Activated B cell treated with CpG ODN at 0.5 μM for 24 hours (primary cell): ENCODE measurements at regions not wholly inside any gene's neighbourhood (a gene's known extent, or its start where the extent isn't known, plus 50 kb on each side); places are given as distances from the start of the nearest gene placed in this dataset.
"Not testable (repeated sequence)": the region's sequence is repeated elsewhere in the genome, so short reads cannot be mapped to it uniquely, and the experiment has no call there.

Experiments used
- ATAC-seq: fragments of 200-7000 bp; cut with Tn5 transposase; one replicate; pipeline ENCODE4 v1.10.0; 2021; ENCODE audit warnings: low read depth, mild to moderate bottlenecking, moderate library complexity
- CTCF ChIA-PET: fragments of 350-600 bp; sonication (Branson Sonifier 250); formaldehyde crosslinking; loops from one replicate; lab custom pipeline; 2021; ENCODE audit warnings: antibody characterized with exemption; lab: Charles Lee
- POLR2A ChIA-PET: fragments of 350-600 bp; sonication (Branson Sonifier 250); formaldehyde crosslinking; loops from one replicate; lab custom pipeline; 2021; ENCODE audit warnings: antibody characterized with exemption; lab: Charles Lee
- DNase-seq: peaks from one replicate; pipeline ENCODE4 v3.0.0; 2022
- H3K27ac Mint-ChIP-seq: one replicate; pipeline ENCODE4 v1.8.0; 2020; ENCODE audit warnings: mixed read lengths
- H3K27me3 Mint-ChIP-seq: one replicate; pipeline ENCODE4 v1.8.0; 2021; ENCODE audit warnings: mixed read lengths
- H3K36me3 Mint-ChIP-seq: one replicate; pipeline ENCODE4 v1.8.0; 2021; ENCODE audit warnings: low read depth, mixed read lengths
- H3K4me1 Mint-ChIP-seq: one replicate; pipeline ENCODE4 v1.8.0; 2021; ENCODE audit warnings: mixed read lengths
- H3K4me3 Mint-ChIP-seq: one replicate; pipeline ENCODE4 v1.8.0; 2020; ENCODE audit warnings: mild to moderate bottlenecking, mixed read lengths
- H3K9me3 Mint-ChIP-seq: one replicate; pipeline ENCODE4 v1.8.0; 2020; ENCODE audit warnings: mixed read lengths
- intact Hi-C: fragments of 100-400 bp; cut with micrococcal nuclease; formaldehyde crosslinking; loops from one replicate; pipeline ENCODE4 v1.15.1; 2024
- TF ChIP-seq, protein P1 (sequence below): fragments of 200-600 bp; IDR thresholded peaks from one replicate; pipeline ENCODE4 v1.8.0; 2022; ENCODE audit warnings: antibody characterized with exemption, mild to moderate bottlenecking

GRCh38 chr9:7432989-7433388, 366.6 kb downstream of the DMAC1 start:
- intact Hi-C loops: no loop called here
- H3K9me3 Mint-ChIP-seq: peaks cover 14% of the 10 kb centered on the region

DNA sequence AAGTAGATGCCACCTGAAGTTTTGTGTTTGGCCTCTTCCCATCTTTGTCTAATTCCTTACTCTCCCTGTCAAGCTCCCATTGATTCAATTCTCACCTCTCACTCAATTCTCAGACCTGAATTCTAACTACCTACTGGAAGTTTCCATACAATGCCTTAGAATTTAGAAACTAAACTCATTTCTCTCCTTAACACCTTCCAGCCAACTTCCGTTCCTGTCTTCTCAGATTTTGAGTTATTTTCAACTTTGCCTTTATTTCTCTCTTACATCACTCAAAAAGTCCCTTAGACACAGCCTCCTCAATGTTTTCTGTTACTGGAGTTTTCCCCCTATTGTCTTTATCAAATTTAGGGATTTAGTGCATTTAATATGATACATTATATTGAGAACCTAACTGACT, 382.2 kb downstream of the DMAC1 start:
- H3K27ac Mint-ChIP-seq, DNase-seq, H3K4me1 Mint-ChIP-seq, intact Hi-C loops, H3K27me3 Mint-ChIP-seq, CTCF ChIA-PET, POLR2A ChIA-PET, H3K4me3 Mint-ChIP-seq, H3K36me3 Mint-ChIP-seq, ATAC-seq: not testable (repeated sequence)
- H3K9me3 Mint-ChIP-seq: peaks cover 19% of the 10 kb centered on the region

More at GRCh38 chr9:7432989-7433388, 366.6 kb downstream of the DMAC1 start:
- POLR2A ChIA-PET: no interaction called here
- H3K4me3 Mint-ChIP-seq: no peak overlapping the region
- no peak overlapping the region for H3K27ac Mint-ChIP-seq
- ATAC-seq (no peak), DNase-seq (no peak)
- peaks cover 6% of the 10 kb centered on the region for H3K27me3 Mint-ChIP-seq
- CTCF ChIA-PET: no interaction called here
- no peaks in the 10 kb centered on the region for H3K36me3 Mint-ChIP-seq
- TF ChIP-seq, protein P1, sequence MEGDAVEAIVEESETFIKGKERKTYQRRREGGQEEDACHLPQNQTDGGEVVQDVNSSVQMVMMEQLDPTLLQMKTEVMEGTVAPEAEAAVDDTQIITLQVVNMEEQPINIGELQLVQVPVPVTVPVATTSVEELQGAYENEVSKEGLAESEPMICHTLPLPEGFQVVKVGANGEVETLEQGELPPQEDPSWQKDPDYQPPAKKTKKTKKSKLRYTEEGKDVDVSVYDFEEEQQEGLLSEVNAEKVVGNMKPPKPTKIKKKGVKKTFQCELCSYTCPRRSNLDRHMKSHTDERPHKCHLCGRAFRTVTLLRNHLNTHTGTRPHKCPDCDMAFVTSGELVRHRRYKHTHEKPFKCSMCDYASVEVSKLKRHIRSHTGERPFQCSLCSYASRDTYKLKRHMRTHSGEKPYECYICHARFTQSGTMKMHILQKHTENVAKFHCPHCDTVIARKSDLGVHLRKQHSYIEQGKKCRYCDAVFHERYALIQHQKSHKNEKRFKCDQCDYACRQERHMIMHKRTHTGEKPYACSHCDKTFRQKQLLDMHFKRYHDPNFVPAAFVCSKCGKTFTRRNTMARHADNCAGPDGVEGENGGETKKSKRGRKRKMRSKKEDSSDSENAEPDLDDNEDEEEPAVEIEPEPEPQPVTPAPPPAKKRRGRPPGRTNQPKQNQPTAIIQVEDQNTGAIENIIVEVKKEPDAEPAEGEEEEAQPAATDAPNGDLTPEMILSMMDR: no peak
- H3K4me1 Mint-ChIP-seq: no peaks in the 10 kb centered on the region

DNA sequence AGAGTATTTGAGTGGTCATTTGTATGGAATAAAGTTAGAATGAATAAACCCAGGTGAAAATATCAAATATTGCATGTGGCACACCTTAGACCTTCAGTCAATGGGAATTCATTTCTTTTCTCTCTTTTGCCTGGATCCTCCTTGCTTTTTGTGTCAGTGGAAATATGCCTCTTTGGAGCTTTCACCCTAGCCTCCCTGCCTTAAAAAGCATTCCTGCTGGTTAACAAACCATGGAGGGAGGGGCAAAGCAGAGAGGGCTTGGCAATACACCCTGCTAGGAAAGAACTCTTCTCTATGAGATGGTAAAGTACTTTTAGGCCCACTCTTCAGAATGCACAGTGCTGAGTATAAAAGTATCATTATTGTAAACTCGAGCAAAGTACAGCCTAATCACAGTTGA, 383.7 kb downstream of the DMAC1 start:
- CTCF ChIA-PET: no interaction called here

GRCh38 chr9:7408845-7409244, 390.7 kb downstream of the DMAC1 start:
- POLR2A ChIA-PET: no interaction called here
- peaks cover 3% of the 10 kb centered on the region for H3K27me3 Mint-ChIP-seq
- H3K36me3 Mint-ChIP-seq: no peaks in the 10 kb centered on the region
- TF ChIP-seq, protein P1: no peak
- intact Hi-C loops: no loop called here
- H3K4me3 Mint-ChIP-seq: no peak overlapping the region
- CTCF ChIA-PET: no interaction called here
- no peak for ATAC-seq
- H3K4me1 Mint-ChIP-seq: no peaks in the 10 kb centered on the region
- H3K9me3 Mint-ChIP-seq: peaks cover 4% of the 10 kb centered on the region
- no peak overlapping the region for H3K27ac Mint-ChIP-seq
- no peak for DNase-seq

More for the DNA sequence above, 383.7 kb downstream of the DMAC1 start:
- intact Hi-C loops: no loop called here
- ATAC-seq (no peak), DNase-seq (no peak)
- Mint-ChIP-seq H3K4me1 (no peaks in the 10 kb centered on the region), H3K4me3 (no peak overlapping the region), H3K36me3 (no peaks in the 10 kb centered on the region), H3K9me3 (peaks cover 19% of the 10 kb centered on the region), H3K27ac (no peak overlapping the region), H3K27me3 (peaks cover 2% of the 10 kb centered on the region)
- TF ChIP-seq, protein P1: no peak
- POLR2A ChIA-PET: no interaction called here

GRCh38 chr9:7407246-7407645, 392.3 kb downstream of the DMAC1 start:
- no peak for DNase-seq
- TF ChIP-seq, protein P1: no peak
- intact Hi-C loops: no loop called here
- Mint-ChIP-seq H3K9me3 (no peaks in the 10 kb centered on the region), H3K36me3 (no peaks in the 10 kb centered on the region), H3K27me3 (peaks cover 3% of the 10 kb centered on the region), H3K4me1 (no peaks in the 10 kb centered on the region), H3K4me3 (no peak overlapping the region), H3K27ac (no peak overlapping the region)
- ChIA-PET POLR2A (no interaction called here), CTCF (no interaction called here)
- no peak for ATAC-seq
